HG02623 (cell line): ENCODE measurements at regions not wholly inside any gene's neighbourhood (a gene's known extent, or its start where the extent isn't known, plus 50 kb on each side); places are given as distances from the start of the nearest gene placed in this dataset.

Experiments
- ATAC-seq: cut with Tn5 transposase; IDR thresholded peaks from one replicate; pipeline ENCODE4 v1.9.1; 2021; ENCODE audit warnings: moderate library complexity; ENCODE audit not compliant: unreplicated experiment

DNA sequence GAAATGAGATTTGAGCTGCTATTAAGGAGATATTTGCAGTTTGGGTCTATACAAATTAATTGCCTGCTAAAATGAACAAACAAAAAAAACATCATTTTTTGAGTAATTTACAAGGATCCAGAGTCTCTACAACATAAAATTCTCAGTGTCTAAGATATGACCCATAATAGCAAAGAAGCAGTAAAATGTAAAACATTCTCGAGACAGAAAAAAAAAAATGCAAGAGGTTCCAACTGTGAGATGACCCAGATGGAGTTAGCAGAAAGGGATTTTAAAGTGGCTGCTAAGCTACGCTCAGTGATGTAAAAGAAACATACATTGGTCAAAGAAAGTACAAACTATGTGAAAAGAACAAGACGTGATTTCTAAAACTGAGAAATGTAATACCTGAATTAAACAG, 471.0 kb downstream of the SH2D4B start:
- no peak for ATAC-seq

DNA sequence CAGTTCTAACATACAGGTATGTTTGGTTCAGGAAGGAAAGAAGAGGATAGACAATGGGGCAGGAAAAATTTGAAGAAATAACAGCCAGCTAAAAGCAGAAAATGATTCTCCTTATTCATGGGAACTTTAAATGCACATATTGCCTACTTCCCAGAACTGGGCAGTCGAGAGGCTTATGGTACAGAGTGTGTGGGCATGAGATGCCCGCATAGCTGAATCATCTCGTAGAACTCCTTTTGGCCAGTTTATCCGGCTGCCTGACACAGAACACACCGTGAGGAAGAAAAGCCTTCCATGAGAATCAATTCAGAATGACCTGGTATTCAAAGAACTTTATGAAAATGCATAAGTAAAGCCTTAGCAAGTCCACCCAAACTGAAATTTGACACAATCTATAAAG, 471.6 kb downstream of the SH2D4B start:
- ATAC-seq, result no peak

DNA sequence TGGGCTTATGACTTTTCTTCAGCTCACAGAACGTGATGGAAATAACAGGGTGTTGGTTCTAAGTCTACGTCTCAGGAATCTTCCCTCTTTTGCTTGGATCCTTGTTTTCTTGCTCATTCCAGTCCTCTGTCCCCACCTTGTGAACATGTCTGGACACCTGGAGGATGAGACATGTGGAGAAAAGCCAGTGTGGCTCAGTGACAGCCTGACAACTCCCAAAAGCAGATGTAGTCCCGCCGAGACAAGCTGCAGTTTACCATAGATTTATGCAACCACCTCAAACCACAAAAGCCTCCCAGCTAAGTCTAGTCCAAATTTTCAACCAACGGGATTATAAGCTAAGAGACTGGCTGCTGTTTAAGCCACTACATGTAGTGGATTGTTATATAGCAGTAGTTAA, 476.1 kb downstream of the SH2D4B start:
- ATAC-seq, result no peak

DNA sequence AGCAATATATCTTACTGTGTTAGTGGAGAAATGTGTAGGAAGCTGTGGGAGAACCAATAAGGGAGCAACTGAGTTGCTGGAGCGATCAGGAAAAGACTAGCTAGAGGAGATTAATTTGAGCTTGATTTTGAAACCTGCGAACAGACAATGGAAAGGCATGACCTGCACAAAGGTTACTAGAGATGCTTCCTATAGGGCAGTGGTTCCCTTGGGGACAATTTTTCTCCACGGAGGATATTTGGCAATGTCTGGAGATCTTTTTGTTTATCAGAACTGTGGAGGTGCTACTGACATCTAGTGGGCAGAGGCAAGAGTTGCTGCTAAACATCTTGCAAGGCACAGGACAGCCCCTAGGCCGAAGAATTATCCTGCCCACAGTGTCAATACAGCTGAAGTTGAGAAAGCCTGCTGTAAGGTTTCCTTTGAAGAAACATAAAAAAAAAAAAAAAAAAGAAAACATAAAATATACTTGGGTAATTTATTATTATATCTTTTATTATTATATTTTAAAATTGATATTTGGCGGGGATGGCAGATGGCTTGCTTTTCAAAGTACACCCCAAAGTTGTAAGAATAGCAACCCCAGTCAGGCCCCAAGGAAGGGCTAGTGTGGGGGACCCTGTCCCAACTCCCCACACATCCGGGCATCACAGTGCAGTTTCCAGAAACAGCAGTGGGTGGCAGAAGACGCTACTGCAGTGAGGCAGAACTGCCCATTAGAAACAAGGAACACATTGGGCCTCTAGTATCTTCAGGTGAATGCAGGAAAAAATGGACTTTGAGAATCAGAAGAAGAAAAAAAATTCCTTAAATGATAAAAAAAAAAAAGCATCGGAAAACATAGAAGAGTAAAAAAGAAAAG, 481.6 kb downstream of the SH2D4B start:
- peak; percentile 83 for ATAC-seq

DNA sequence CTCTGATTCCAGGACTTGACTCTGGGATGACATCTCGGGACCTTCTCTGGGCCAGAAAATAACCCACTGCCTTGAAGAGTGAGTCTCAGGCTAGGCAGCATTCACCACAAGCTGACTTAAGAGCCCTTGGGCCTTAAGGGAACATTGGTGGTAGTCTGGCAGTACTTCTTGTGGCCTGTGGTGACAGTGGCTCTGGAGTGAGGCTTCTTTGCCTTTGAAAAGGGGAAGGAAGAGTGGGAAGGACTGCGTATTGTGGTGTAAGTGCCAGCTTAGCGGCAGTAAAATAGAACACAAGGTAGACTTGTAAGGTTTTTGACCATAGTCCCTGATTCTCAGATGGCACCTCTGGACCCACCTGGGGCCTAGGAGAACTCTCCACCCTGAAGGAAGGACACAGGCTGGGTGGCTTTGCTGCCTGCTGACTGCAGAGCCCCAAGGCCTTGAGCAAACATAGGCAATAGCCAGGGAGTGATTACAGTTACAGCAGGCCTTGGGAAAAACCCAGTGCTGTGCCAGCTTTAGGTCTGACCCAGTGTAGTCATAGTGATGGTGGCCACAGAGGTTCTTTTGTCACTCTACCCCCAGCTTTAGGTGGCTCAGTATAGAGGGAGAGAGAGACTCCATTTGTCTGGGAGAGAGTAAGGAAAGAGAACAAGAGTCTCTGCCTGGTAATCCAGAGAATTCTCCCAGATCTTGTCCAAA, 483.9 kb downstream of the SH2D4B start:
- no peak for ATAC-seq

DNA sequence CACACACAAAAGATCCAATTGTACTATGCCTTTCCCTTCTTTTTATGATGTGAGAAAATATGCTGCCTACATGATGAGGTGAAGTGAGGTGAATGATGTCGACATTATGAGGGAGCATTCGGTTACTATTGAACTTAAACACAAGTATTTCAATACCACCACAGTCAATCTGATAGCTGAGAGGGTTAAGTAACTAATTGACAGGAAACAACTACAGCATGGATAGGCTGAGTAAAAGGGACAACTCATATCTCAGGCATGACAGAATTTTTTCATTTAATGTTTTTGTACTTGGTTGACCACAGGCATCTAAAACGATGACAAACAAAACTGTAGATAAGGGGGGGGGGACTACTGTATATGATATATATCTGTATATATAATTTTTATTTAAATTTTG, 488.9 kb downstream of the SH2D4B start:
- no peak for ATAC-seq

DNA sequence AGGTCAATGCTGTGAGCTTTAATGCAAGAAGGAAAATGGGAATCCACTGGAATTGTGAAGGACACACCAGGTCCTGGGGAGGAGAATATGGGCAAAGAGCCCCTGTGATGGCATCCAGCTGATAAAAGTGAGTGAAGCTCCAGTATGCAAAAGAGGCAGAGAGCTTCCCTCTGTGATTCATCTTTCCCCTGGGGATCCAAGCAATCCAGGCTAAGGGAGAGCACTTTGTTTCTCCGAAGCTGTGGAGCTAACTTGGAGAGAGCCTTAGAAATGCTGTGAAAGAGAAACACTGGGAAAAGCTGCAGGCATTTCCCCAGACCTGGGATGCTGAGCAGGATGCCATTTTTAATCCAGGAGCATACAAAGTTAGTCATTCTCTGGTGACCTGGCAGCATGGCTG, 489.5 kb downstream of the SH2D4B start:
- ATAC-seq, result no peak

DNA sequence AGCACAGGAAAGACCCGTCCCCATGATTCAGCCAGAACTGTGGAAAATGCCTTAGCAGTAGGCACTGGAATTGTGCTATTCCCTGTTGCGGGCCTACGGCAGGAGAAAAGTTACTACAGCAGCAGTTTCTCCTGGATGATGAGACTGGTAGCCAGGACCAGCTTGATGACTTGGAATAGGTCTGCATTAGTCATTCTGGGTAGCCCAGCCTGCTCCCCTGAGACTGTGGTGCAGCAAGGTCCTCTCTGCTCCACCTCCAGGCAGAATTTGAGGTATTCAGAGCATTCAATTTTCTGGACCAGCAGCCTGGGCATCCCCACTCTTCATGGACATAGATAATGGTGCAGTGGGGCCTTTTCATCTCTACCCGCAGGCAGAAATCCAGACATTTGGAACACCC, 490.0 kb downstream of the SH2D4B start:
- ATAC-seq, result no peak

DNA sequence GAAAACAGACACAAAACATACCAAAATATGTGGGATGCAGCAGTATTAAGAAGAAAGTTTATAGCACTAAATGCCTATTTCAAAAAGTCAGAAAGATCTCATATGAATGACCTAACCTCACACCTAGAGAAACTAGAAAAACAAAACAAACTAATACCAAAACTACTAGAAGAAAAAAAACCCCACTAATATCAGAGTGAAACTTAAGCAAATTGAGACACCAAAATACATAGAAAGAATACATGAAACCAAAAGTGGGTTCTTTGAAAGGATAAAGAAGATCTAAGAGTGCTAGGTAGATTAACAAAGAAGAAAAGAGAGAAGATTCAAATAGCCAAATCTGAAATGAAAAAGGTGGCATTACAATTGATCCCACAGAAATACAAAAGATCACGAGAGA, 494.1 kb downstream of the SH2D4B start:
- ATAC-seq, result peak; percentile 71

DNA sequence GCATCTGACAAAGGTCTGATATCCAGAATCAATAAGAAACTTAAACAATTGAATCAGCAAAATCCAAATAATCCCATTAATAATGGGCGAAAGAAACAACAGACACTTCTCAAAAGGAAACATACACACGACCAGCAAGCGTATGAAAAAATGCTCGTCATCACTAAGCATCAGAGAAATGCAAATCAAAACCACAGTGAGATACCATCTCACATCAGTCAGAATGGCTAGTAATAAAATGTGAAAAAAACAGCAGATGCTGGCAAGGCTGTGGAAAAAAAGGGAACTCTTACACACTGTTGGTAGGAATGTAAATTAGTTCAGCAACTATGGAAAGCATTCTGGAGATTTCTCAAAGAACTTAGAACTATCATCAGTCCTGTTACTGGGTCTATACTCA, 496.7 kb downstream of the SH2D4B start:
- no peak for ATAC-seq

DNA sequence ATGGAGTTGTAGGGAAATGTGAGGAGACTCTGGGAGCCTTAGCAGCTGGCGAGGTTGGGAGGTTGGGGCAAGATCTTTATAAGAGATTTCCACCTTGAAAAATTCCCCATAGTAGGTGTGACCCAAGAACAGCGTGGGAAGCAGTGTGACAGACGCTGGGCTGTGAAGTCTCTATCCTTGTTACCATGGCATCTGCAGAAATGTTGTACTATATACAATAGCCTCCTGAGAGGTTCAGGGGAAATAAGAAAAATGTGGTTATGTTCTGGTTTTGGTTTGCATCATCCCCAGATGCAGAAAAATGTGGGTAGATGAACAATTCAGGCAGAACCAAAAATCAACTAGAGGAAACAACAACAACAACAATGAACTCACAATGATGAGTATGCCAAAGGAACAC, 498.6 kb downstream of the SH2D4B start:
- ATAC-seq, result peak; percentile 65

DNA sequence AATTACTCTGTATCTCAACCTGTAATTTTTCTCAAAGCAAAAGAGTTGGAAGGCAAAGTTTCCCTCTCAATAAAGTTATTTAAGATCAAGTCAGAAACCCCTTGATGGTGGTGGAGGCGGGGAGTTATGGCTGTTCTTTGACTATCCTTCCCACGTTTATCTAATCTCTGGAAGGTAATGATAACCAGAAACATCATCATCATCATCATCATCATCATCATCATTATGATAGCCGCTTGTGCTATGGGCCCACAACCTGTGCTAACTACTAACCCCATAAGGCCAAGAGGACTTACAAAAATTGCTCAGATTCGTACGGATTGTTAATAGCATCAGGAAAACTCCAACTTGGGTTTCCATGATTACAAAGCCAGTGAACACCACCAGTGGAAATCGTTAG, 502.3 kb downstream of the SH2D4B start:
- no peak for ATAC-seq

DNA sequence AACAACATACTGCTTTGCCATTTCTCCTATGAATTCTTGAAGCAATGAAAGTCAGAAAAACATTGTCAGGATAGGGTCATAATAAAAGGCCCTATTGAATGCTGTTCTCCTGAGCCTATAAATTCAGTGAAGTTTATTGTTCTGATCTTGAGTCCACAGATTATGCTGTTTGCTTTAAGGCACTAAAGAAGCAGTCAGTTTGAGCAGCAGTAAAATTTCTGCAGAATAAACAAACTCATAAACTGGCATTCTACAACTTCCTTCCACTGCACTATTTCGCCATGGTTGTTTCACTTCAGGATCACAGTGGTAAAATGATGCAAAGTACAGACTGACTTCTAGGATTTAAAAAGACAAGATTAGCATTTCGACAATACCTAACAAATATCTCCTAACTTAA, 503.2 kb downstream of the SH2D4B start:
- ATAC-seq, result no peak

DNA sequence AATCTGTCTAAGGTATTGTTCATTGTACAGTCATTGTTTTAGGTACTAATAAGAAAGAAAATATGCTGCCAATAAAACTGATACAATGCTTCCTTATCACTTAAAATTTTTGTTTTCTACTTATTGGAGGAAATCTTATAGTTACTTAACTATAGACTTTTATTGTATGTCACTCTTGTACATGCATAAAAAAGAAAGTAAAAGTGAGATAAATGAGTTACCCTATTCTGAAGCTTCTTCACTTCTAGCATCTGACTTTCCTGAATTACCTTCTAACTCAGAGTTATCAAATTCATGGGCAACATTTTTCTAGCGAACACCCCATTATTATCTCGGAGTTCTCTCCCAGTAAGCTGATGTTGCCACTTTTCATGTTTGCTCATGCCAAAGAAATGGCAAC, 504.9 kb downstream of the SH2D4B start:
- ATAC-seq, result no peak

DNA sequence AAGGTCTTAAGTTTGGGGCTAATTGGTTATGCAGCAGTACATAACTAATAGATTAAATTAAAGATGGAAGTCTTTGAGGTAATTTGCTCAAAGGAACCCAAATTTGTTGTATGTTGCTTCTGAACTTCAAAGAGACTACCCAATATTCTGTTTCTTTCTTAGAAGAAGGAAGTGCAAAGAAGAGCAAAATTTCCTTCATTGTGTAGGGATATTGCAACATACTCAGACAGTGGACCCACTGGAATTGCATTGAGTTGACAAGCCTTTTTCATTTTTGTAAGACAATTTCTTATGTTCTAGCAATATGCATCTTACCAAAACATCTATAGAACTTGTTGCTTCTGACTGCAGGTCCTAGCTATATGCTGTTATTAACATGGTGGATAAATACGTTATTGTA, 527.8 kb downstream of the SH2D4B start:
- ATAC-seq, result no peak

DNA sequence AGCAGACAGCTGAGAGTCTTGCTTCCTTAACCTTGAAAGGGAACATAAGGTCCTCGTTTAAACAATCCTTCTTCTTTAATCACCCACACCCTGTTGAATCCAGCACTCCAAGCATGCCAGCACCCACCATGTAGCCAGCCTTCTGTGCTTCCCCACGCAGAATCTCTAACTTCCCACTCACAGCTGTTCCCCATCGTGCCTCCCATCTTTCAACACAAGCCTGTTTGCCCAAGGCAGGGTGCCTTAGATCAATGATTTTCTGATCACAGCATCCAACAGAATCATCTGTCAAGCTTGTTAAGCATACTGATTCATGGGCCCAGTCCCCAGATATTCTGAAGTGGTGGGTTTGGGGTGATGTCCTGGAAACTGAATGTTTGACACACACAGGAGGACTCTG, 530.8 kb downstream of the SH2D4B start:
- ATAC-seq, result no peak

DNA sequence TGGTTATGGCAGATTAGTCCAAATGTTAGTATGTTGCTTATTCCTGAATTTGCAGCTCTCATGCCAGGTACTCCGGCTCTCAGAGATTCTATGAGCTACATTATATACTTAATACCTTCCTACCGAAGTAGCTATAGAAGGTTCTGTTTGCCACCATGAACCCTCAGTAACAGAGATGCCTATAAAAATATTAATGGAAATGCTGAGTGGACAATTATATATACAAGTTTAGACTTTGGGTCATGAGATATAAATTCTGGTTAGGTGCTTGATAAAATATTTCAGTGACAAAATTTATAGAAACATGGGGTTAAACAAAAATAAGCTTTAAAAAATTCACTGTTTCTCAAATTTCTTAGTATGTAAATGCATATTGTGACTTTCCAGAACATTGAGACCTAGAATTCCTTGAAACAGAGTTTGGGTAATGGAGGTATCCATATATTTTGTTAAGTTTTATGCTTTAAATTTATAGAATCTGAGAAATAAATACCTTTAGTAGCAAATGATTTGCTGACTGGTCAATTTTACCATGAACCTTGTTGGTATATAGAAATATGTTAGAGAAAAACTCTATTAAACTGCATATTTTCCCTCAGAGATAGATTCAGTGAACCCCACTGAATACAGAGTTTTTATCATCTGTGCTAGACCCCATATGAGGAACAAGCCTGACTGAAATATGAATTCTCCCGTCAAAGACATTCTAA, 533.5 kb downstream of the SH2D4B start:
- no peak for ATAC-seq

DNA sequence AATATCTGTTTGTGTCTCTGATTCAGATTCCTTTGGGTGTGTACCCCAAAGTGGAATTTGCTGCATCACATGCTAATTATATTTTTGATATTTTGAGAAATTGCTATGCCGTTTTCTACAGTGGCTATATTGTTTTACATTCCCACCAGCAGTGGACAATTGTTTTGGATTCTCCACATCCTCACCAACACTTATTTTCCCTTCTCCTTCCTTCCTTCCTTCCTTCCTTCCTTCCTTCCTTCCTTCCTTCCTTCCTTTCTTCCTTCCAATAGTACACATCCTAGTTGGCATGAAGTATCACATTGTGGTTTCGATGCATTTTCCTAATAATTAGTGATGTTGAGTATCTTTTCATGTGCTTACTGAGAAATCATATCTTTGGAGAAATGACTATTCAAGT, 535.5 kb downstream of the SH2D4B start:
- ATAC-seq, result no peak

DNA sequence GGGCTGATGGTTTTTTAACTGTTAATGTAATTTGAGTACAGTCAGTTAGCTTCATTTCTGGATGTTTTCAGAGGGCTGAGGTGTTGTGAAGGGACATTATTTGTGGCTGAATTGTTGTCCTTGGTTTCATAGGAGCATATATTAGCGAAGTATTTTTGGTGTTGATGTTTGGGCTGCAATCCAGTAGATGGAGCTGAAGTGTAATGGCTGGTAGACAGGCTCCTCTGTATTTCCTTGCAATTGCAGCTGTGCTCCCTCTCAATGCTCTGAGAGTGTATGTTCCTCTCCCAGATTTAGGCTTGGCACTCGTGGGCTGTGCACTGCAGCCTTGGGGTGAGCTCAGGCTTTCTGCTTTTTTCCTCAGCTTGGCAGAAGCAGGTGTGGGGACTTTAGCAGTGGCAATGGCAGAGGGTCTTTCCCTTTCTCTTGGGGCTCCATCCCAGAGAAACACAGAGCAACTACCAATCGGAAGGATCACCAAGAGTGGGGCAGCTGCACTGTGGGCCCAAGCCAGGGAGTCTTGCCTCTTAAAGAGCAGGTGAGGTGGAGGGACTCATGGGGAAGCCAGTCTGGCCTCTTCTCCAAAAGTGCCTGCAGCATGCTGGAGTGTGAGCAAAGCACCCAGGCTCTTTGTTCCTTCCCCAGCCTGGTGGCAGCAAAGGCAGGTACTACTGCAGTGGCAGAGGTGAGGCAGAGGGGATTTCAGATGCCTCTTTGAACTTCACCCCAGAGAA, 544.4 kb downstream of the SH2D4B start:
- no peak for ATAC-seq

DNA sequence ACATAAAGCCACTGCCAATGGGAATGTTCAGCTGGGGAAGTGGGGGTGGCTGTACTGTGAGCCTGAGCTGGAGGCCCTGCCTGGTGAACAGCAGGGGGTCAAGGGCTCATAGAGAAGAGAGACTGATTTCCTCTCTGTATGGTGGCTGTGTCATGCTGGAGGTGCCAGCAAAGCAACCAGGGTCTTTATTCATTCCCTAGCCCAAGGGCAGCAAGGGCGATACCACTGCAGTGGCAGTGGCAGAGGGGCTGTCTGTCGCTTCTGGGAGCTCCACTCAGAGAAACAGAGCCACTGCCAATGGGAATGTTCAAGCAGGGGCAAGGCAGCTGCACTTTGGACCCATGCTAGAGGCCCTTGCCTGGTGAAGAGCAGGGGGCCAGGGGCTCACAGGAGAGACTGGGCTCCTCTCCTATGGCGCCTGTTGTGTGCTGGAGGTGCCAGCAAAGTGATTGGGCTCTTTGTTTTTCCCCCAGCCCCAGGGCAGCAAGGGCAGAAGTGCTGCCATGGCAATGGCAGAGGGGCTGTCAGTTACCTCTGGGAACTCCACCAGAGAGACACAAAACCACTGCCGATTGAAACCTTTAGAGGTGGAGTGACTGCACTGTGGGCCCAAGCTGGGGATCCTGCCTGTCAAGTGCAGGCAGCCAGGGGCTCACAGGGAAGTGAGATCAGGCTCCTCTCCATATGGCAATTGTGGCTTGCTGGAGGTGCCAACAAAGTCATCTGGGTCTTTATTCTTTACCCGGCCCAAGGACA, 545.1 kb downstream of the SH2D4B start:
- no peak for ATAC-seq

DNA sequence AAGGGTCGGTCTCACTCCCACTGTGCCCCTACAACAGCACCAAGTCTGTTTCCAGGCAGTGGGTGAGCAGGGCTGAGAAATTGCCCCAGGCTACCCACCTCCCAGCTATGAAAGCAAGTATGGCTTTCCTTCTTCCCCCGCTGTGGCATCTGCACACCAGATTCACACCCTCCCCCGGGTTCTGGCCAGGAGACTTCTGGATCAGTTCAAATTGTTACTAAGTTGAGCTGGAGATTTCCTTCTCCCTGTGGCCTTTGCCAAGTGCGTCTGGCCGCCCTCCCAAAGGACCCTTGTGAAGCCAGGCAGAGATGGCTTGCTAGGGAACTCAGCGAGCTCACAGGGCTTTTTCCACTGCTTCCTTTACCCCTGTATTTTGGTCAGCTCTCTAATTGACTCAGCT, 555.4 kb downstream of the SH2D4B start:
- ATAC-seq, result no peak
